Esophagus (tissue), 2 donors: ENCODE measurements at regions not wholly inside any gene's neighbourhood (a gene's known extent, or its start where the extent isn't known, plus 50 kb on each side); places are given as distances from the start of the nearest gene placed in this dataset.

Source experiments
- H3K27ac ChIP-seq, 2 donors: one replicate each; pipeline ENCODE4 v1.5.1; 2013; ENCODE audit warnings: low read depth in 2 of 2, mild to moderate bottlenecking in 2 of 2, inconsistent platforms in 1 of 2, low read length in 1 of 2, moderate library complexity in 1 of 2
- H3K27me3 ChIP-seq, 2 donors: one replicate each; pipeline ENCODE4 v1.6.1; 2013; ENCODE audit warnings: low read length in 2 of 2, control low read depth in 1 of 2, mild to moderate bottlenecking in 1 of 2; ENCODE audit not compliant: insufficient read depth in 2 of 2, control insufficient read depth in 1 of 2
- H3K36me3 ChIP-seq, 2 donors: one replicate each; pipeline ENCODE4 v1.6.1; 2013; ENCODE audit warnings: low read length in 1 of 2; ENCODE audit not compliant: control insufficient read depth in 2 of 2, insufficient read depth in 2 of 2
- H3K4me1 ChIP-seq, 2 donors: one replicate each; pipeline ENCODE4 v1.6.1; 2013; ENCODE audit warnings: low read length in 1 of 2; ENCODE audit not compliant: control insufficient read depth in 2 of 2, insufficient read depth in 2 of 2
- H3K4me3 ChIP-seq, 2 donors: one replicate each; pipeline ENCODE4 v1.5.1; 2013; ENCODE audit warnings: low read length in 2 of 2, mild to moderate bottlenecking in 2 of 2, low read depth in 1 of 2, moderate library complexity in 1 of 2
- H3K9me3 ChIP-seq, 2 donors: one replicate each; pipeline ENCODE4 v1.6.1; 2013; ENCODE audit warnings: mild to moderate bottlenecking in 2 of 2, low read depth in 1 of 2, low read length in 1 of 2, moderate library complexity in 1 of 2; ENCODE audit not compliant: control insufficient read depth in 2 of 2, insufficient read depth in 1 of 2
- WGBS, 2 donors: extraction: QIAGEN DNeasy Blood & Tissue Kit; methylation state at CpG; one replicate each; pipeline ENCODE4 v1.1.7; 2013; 5-methylcytosine and 5-hydroxymethylcytosine counted together
- donor health status: healthy with polysubstance abuse.
- donor health status: Bipolar disorder and iron deficiency.

DNA sequence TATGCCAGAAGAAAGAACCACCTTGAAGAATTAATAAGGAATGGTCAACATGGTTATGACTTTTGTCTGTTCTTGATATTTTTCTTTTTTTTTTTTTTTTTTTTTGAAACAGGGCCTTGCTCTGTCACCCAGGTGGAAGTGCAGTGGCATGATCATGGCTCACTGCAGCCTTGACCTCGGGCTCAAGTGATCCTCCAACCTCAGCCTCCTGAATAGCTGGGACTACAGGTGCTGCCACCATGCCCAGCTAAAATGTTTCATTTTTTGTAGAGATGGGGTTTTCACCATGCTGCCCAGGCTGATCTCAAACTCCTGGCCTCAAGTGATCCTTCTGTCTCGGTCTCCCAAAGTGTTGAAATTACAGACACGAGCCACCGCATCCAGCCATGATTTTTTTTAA, 53.4 kb upstream of the ACSL3 start:
- Histone ChIP-seq H3K9me3 (no peaks in the 10 kb centered on the region), H3K4me3 (no peak overlapping the region), H3K36me3 (no peaks in the 10 kb centered on the region), H3K4me1 (peaks cover 0 to 4% of the 10 kb centered on the region in 2 donors), H3K27me3 (no peaks in the 10 kb centered on the region), H3K27ac (no peak overlapping the region)
- 91 to 95% methylated on average over 4 of the region's 4 CpGs for WGBS, 2 donors

DNA sequence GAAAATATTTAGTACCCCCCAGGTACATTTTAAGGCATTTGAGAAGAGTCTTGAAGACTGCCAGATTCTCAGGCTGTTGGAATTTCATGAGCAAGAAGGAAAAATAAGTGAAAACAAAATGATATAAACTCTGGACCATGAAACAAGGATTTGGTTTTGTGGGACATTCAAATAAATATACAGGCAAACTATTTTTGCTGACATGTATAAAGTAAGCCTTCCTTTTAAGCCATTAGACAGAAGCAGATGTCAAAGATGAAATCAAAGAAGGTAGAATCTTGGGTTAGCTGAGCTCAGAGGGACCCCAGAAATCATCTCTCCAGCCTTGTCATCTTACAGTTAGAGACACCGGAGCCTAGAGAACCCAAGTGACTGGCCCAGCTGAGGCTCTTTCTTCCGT, 51.3 kb upstream of the ACSL3 start:
- Histone ChIP-seq H3K4me3 (no peak overlapping the region), H3K27me3 (no peaks in the 10 kb centered on the region), H3K9me3 (no peaks in the 10 kb centered on the region), H3K36me3 (no peaks in the 10 kb centered on the region), H3K4me1 (peaks cover 0 to 5% of the 10 kb centered on the region in 2 donors), H3K27ac (no peak overlapping the region)
- WGBS, 2 donors: 87 to 95% methylated on average over 2 of the region's 2 CpGs

DNA sequence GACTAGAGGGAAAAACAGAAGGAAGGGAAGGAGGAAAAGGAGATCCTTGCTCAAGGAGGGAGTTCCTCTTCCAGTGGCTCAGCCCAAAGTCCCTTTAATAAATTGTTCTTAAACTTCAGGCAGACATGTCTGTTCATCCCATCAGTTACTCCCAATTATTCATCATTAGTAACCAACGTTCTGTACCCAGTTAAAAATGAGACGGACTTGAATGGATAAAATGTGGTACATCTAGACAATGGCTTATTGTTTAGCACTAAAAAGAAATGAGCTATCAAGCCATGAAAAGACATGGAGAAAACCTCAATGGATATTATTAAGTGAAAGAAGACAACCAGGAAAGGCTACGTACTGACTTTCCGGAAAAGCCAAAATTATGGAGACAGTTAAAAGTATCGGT, 50.8 kb upstream of the ACSL3 start:
- no peak overlapping the region for H3K4me3 ChIP-seq
- H3K27ac ChIP-seq: no peak overlapping the region
- WGBS, 2 donors: 85 to 94% methylated on average over 5 of the region's 5 CpGs
- no peaks in the 10 kb centered on the region for H3K9me3 ChIP-seq
- H3K4me1 ChIP-seq: peaks cover 0 to 5% of the 10 kb centered on the region in 2 donors
- no peaks in the 10 kb centered on the region for H3K27me3 ChIP-seq
- H3K36me3 ChIP-seq: no peaks in the 10 kb centered on the region
